C4-2B (cell line): ENCODE measurements at regions not wholly inside any gene's neighbourhood (a gene's known extent, or its start where the extent isn't known, plus 50 kb on each side); places are given as distances from the start of the nearest gene placed in this dataset.

ENCODE experiments used
- ZFX ChIP-seq: fragments of 450-650 bp; IDR thresholded peaks from 2 replicates; pipeline ENCODE4 v1.6.1; 2017
- TF ChIP-seq, protein P1 (sequence below): fragments of 450-650 bp; conservative IDR thresholded peaks from 2 replicates; pipeline ENCODE4 v1.5.1; 2017; ENCODE audit warnings: mild to moderate bottlenecking

DNA sequence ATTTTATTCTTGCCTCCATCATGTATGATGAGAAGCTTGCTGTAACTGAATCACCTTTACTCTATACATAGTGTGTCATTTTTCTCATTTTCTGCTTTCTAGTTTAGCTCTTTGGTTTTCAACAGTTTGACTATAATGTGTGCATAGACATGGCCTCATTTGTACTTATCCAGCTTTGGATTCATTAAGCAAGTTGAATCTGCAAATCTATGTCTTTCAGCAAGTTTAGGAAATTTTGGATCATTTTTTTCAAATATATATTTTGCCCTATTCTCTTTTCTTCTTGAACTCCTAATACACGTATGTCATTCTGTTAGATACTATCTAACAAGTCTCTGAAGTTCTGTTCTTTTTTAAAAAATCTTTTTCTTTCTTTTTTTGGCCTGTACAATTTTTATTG lies 57.8 kb downstream of the PRLHR start:
- TF ChIP-seq, protein P1, sequence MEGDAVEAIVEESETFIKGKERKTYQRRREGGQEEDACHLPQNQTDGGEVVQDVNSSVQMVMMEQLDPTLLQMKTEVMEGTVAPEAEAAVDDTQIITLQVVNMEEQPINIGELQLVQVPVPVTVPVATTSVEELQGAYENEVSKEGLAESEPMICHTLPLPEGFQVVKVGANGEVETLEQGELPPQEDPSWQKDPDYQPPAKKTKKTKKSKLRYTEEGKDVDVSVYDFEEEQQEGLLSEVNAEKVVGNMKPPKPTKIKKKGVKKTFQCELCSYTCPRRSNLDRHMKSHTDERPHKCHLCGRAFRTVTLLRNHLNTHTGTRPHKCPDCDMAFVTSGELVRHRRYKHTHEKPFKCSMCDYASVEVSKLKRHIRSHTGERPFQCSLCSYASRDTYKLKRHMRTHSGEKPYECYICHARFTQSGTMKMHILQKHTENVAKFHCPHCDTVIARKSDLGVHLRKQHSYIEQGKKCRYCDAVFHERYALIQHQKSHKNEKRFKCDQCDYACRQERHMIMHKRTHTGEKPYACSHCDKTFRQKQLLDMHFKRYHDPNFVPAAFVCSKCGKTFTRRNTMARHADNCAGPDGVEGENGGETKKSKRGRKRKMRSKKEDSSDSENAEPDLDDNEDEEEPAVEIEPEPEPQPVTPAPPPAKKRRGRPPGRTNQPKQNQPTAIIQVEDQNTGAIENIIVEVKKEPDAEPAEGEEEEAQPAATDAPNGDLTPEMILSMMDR: no peak
- no peak for TF ChIP-seq ZFX
